ENCODE measurements at regions not wholly inside any gene's neighbourhood (a gene's known extent, or its start where the extent isn't known, plus 50 kb on each side); places are given as distances from the start of the nearest gene placed in this dataset.
"Not testable (repeated sequence)": the region's sequence is repeated elsewhere in the genome, so short reads cannot be mapped to it uniquely, and the experiment has no call there.

GRCh38 chr6:40881501-40881900 is 157.5 kb downstream of the UNC5CL start:
- no peak for DNase-seq

- DNase-seq: no peak
These were observed 158.1 kb downstream of the UNC5CL start for GRCh38 chr6:40880906-40881305.

- no peak for DNase-seq
These were observed 159.9 kb downstream of the UNC5CL start for GRCh38 chr6:40879169-40879568.

- DNase-seq: no peak
These were observed 161.7 kb downstream of the UNC5CL start for GRCh38 chr6:40877362-40877761.

- no peak for DNase-seq
These were observed 162.7 kb downstream of the UNC5CL start for GRCh38 chr6:40876336-40876735.

- DNase-seq: no peak
These were observed 164.5 kb downstream of the UNC5CL start for GRCh38 chr6:40874495-40874894.

GRCh38 chr6:40871424-40871823 is 167.6 kb downstream of the UNC5CL start:
- DNase-seq: no peak

GRCh38 chr6:40868089-40868865 is 170.7 kb downstream of the UNC5CL start:
- DNase-seq: not testable (repeated sequence)

GRCh38 chr6:40867527-40867926 is 171.5 kb downstream of the UNC5CL start:
- not testable (repeated sequence) for DNase-seq

- not testable (repeated sequence) for DNase-seq
These were observed 173.8 kb downstream of the UNC5CL start for GRCh38 chr6:40865259-40865658.

GRCh38 chr6:40860443-40860842 is 178.6 kb downstream of the UNC5CL start:
- DNase-seq: no peak

GRCh38 chr6:40856271-40856670 is 182.8 kb downstream of the UNC5CL start:
- no peak for DNase-seq

GRCh38 chr6:40855168-40855880 is 183.7 kb downstream of the UNC5CL start:
- DNase-seq: no peak

GRCh38 chr6:40854592-40854991 is 184.4 kb downstream of the UNC5CL start:
- no peak for DNase-seq

- DNase-seq: peak; percentile 34
These were observed 186.1 kb downstream of the UNC5CL start for GRCh38 chr6:40852779-40853373.

GRCh38 chr6:40849546-40849945 is 189.5 kb downstream of the UNC5CL start:
- no peak for DNase-seq

- no peak for DNase-seq
These were observed 190.0 kb downstream of the UNC5CL start for GRCh38 chr6:40848868-40849514.

GRCh38 chr6:40848038-40848437 is 191.0 kb downstream of the UNC5CL start:
- DNase-seq: no peak

- DNase-seq: no peak
These were observed 193.5 kb downstream of the UNC5CL start for GRCh38 chr6:40845553-40845952.

GRCh38 chr6:40844246-40844645 is 194.8 kb downstream of the UNC5CL start:
- DNase-seq: no peak

- DNase-seq: no peak
These were observed 197.3 kb downstream of the UNC5CL start for GRCh38 chr6:40841721-40842120.

- DNase-seq: no peak
These were observed 206.3 kb downstream of the UNC5CL start for GRCh38 chr6:40832691-40833090.

- DNase-seq: no peak
These were observed 207.6 kb downstream of the UNC5CL start for GRCh38 chr6:40831381-40831780.

All from activated CD4-positive, CD25-positive, alpha-beta regulatory T cell treated with anti-CD3 and anti-CD28 coated beads, Interleukin-2, amount 50 U/mL, for 72 hours (primary cell).